ENCODE measurements at regions not wholly inside any gene's neighbourhood (a gene's known extent, or its start where the extent isn't known, plus 50 kb on each side); places are given as distances from the start of the nearest gene placed in this dataset.

DNA sequence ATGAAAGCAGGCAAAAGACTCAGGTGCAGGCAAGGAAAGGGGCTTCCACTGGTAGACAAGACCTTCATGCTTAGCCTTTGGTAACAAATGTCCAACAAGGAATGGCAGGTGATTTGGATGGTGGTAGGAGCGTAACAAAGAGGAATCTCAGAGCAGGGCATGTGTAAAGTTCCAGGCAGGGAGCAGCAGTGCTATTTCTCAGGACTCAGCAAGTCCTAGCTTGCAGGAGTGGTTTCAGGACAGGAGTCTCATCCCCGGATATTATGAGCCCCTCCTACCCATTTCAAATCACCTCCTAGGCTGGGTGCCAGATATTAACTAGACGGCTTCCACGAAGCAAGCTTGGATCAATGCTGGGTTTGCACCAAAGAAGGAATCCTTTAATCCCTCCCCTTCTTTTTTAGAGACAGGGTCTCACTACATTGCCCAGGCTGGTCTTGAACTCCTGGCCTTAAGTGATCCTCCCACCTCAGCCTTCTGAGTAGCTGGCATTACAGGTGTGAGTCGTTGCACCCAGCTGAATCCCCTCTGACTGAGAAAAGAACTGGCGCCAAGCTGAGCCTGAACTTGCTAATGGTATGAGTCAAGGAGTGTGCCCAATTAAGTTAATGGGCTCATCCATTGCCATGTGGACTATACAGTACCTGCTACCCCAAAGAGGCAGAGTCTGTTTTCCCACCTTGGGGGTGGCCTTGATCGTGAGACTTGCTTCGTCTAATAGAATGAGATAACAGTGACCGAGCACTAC is 190.3 kb downstream of the ARL4C start:
- Histone ChIP-seq H3K27me3 (replicated peaks; ENCODE audit: insufficient read depth) (no peaks in the 10 kb centered on the region), H3K4me1 (replicated peaks) (no peaks in the 10 kb centered on the region), H3K4me3 (no peak overlapping the region), H3K27ac (no peak overlapping the region), H3K36me3 (no peaks in the 10 kb centered on the region), H3K9me3 (no peaks in the 10 kb centered on the region)
- 77% methylated on average over 9 of the region's 9 CpGs for WGBS
- intact Hi-C loops (cut with DNase I): no loop called here
- TF ChIP-seq POLR2A (IDR thresholded peaks at IDR 0.05) (no peak), POLR2AphosphoS5 (IDR thresholded peaks at IDR 0.05) (no peak)
- TF ChIP-seq, protein P1, sequence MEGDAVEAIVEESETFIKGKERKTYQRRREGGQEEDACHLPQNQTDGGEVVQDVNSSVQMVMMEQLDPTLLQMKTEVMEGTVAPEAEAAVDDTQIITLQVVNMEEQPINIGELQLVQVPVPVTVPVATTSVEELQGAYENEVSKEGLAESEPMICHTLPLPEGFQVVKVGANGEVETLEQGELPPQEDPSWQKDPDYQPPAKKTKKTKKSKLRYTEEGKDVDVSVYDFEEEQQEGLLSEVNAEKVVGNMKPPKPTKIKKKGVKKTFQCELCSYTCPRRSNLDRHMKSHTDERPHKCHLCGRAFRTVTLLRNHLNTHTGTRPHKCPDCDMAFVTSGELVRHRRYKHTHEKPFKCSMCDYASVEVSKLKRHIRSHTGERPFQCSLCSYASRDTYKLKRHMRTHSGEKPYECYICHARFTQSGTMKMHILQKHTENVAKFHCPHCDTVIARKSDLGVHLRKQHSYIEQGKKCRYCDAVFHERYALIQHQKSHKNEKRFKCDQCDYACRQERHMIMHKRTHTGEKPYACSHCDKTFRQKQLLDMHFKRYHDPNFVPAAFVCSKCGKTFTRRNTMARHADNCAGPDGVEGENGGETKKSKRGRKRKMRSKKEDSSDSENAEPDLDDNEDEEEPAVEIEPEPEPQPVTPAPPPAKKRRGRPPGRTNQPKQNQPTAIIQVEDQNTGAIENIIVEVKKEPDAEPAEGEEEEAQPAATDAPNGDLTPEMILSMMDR (IDR thresholded peaks at IDR 0.05): no peak
- no peak for DNase-seq (ENCODE audit: low spot score)

DNA sequence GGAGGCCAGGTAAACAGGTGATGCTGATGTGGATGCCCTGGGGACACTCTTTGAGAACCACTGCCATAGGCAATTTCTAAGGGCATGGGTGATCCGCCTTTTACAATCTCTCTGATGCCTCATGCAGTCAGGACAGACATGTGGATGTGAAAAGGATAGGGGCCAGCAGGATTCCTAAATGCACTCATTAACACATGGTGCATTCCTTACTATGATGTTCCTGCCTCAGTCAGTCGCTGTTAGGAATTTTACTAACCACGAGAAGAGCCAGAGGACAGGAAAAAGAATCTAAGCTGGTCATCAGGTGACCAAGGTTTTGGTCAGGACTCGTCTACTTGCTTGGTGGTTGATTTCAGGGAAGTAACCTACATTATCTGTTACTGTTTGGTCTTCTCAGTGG is 191.0 kb downstream of the ARL4C start:
- TF ChIP-seq, protein P1 (IDR thresholded peaks at IDR 0.05): no peak
- TF ChIP-seq POLR2A (IDR thresholded peaks at IDR 0.05) (no peak), POLR2AphosphoS5 (IDR thresholded peaks at IDR 0.05) (no peak)
- no peaks in the 10 kb centered on the region for H3K27me3 ChIP-seq (replicated peaks; ENCODE audit: insufficient read depth)
- no peaks in the 10 kb centered on the region for H3K36me3 ChIP-seq
- intact Hi-C loops (cut with DNase I): no loop called here
- no peak overlapping the region for H3K4me3 ChIP-seq
- H3K9me3 ChIP-seq: no peaks in the 10 kb centered on the region
- H3K4me1 ChIP-seq (replicated peaks): no peaks in the 10 kb centered on the region
- 72% methylated on average over 4 of the region's 4 CpGs for WGBS
- H3K27ac ChIP-seq: no peak overlapping the region
- DNase-seq (ENCODE audit: low spot score): no peak

DNA sequence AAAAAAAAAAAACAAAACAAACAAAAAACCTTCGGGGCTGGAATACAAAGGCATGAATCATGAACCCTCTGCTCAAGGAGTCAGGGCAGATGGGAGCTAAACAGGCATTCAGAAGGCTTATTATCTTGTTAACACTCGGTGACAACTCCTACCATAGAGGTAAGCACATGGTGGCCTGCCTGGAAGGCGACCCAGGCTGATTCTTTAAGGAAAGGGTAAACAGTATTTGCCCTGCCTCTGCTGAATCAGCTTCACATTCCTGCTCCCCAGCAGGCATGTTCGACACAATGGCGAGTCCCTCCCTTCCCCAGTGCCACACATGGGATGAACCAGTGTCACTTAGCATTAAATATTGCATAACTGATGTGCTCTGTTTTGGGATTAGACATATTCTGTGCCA is 191.9 kb downstream of the ARL4C start:
- Histone ChIP-seq H3K36me3 (no peaks in the 10 kb centered on the region), H3K9me3 (no peaks in the 10 kb centered on the region), H3K27me3 (replicated peaks; ENCODE audit: insufficient read depth) (no peaks in the 10 kb centered on the region), H3K27ac (no peak overlapping the region), H3K4me3 (no peak overlapping the region), H3K4me1 (replicated peaks) (no peaks in the 10 kb centered on the region)
- intact Hi-C loops (cut with DNase I): no loop called here
- no peak for DNase-seq (ENCODE audit: low spot score)
- WGBS: 34% methylated on average over 5 of the region's 5 CpGs
- TF ChIP-seq POLR2AphosphoS5 (IDR thresholded peaks at IDR 0.05) (no peak), POLR2A (IDR thresholded peaks at IDR 0.05) (no peak)
- TF ChIP-seq, protein P1 (IDR thresholded peaks at IDR 0.05): no peak

DNA sequence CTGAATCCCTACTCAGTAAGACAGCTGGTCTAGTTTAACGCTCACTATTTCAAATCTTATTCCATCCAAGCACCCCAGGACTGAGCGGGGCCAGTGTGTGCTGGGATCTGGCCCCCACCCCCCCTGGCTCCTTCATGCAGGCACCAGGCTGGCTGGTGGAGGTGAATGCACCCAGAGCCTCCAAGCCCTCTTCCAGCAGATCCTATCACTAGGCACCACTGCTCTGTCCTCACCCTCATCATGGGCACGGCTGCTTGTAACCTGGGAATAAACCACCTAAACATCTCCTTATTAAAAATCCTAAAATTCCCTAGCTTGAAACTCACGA is 194.3 kb downstream of the ARL4C start:
- no peak overlapping the region for H3K27ac ChIP-seq
- no peak overlapping the region for H3K4me3 ChIP-seq
- no peak for DNase-seq (ENCODE audit: low spot score)
- no peaks in the 10 kb centered on the region for H3K4me1 ChIP-seq (replicated peaks)
- no peaks in the 10 kb centered on the region for H3K9me3 ChIP-seq
- intact Hi-C loops (cut with DNase I): no loop called here
- TF ChIP-seq POLR2A (IDR thresholded peaks at IDR 0.05): no peak
- TF ChIP-seq, protein P1 (IDR thresholded peaks at IDR 0.05): no peak
- no peak for TF ChIP-seq POLR2AphosphoS5 (IDR thresholded peaks at IDR 0.05)
- no peaks in the 10 kb centered on the region for H3K27me3 ChIP-seq (replicated peaks; ENCODE audit: insufficient read depth)
- no peaks in the 10 kb centered on the region for H3K36me3 ChIP-seq
- 84% methylated on average over 4 of the region's 4 CpGs for WGBS

All from prostate gland (tissue), 2 donors.